Retina (tissue), 1 donor: ENCODE measurements at regions not wholly inside any gene's neighbourhood (a gene's known extent, or its start where the extent isn't known, plus 50 kb on each side); places are given as distances from the start of the nearest gene placed in this dataset.

Experiments
- DNase-seq: peaks from one replicate; pipeline ENCODE4 v3.0.0-alpha.2; 2016

- DNase-seq = no peak
These were observed 101.3 kb downstream of the NUDT12 start for GRCh38 chr5:103461243-103461642.

DNA sequence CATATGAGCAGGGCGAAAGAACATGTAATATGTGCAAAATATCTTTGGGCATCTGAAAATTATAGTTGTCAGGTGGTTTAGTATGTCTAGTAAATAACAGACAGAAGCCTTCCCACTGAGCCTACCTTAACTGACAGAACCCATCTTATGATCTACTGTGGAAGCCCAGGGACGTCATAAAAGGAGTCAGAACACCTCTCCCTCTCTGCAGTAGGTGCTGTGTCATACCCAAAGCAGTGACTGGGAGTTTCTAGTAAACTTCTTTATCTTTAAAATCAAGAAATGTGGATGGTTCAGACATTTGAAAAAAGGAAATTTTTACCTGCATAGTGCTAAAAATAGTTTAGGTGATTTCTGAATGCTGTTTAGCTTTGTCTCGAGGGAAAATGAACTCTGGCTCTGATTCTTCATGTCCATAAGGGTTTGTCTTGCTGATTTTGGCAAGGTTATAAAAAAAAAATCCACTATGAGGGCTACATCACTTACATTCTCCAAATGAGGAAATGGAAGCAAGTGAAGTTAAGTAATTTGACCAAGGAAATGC is 104.0 kb downstream of the NUDT12 start:
- no peak for DNase-seq

DNA sequence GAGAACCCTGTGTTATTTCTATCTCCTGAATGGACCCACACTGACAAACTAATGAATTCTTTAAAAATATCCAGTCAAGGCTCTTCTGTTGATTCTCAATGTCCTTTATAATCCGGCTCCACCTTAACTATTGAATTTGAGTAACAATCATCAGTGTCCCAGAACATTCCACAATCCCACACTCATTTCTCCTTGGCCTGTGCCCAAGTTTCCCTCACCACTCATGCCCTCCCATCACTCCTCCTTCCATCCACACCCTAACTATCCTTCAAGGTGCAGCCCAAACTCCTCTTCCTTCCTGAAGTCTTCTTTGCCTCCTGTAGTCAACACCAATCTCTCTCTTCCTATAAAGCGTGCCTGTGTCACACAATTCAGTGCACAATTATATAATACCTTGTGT is 106.1 kb downstream of the NUDT12 start:
- no peak for DNase-seq

GRCh38 chr5:103455796-103456195 is 106.8 kb downstream of the NUDT12 start:
- no peak for DNase-seq

GRCh38 chr5:103454770-103455169 is 107.8 kb downstream of the NUDT12 start:
- no peak for DNase-seq

- no peak for DNase-seq
These were observed 109.9 kb downstream of the NUDT12 start for GRCh38 chr5:103452666-103453065.

- no peak for DNase-seq
These were observed 110.5 kb downstream of the NUDT12 start for GRCh38 chr5:103452089-103452488.

GRCh38 chr5:103451261-103451660 is 111.3 kb downstream of the NUDT12 start:
- no peak for DNase-seq

- DNase-seq = no peak
These were observed 112.1 kb downstream of the NUDT12 start for GRCh38 chr5:103450333-103451061.

DNA sequence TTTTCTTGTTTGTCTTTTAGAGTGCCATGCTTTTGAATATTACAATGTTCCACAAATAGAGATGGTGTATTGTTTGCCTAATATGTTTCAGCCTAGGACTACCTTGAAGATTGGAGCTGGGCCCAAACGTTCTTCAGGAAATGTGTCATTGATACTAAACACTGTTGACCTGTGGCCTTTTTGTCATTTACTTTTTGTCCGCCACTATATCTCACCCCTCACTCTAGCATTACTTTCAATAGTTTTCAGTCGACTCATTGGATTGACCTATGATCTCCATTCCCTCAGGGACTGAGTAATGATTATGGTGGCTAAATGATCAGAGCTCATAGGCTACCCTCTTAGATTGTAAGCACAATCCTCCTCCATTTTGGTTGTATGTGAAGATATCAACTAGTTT is 115.8 kb downstream of the NUDT12 start:
- no peak for DNase-seq

GRCh38 chr5:103445426-103446035 is 117.1 kb downstream of the NUDT12 start:
- DNase-seq = no peak

DNA sequence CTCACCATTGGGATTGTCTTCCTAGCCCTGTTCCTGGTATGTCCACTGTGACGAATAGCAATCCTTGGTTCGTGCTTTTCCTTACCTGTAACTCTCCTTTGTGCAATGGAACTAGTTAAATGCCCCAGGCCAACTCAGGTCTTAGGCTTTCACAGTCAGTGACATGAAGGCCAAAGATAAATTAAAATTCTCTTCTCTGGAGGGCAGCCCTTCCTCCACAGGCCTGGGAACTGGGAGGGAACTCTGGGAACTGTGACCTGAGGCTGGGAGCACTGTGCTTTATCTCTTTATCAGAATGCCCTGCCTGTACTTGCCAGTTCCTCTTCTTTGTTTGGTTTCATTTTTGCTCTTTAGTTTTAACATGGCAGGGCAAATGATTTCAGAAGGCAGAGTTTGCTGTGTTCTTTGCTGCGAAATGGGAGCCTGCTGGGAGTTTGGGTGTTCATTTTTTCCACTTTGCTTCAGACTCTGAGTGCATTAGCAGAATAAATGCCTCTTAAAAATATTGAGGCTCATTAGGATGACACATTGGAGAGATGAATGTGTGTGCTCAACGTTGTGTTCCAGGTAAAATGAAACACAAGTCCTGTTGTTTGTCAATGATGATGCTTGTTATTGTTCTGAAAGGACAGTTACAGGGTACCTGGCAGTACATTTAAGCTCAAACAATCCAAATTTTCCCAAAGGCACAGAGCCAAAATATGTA is 118.1 kb downstream of the NUDT12 start:
- DNase-seq = no peak

GRCh38 chr5:103442750-103443149 is 119.8 kb downstream of the NUDT12 start:
- no peak for DNase-seq

DNA sequence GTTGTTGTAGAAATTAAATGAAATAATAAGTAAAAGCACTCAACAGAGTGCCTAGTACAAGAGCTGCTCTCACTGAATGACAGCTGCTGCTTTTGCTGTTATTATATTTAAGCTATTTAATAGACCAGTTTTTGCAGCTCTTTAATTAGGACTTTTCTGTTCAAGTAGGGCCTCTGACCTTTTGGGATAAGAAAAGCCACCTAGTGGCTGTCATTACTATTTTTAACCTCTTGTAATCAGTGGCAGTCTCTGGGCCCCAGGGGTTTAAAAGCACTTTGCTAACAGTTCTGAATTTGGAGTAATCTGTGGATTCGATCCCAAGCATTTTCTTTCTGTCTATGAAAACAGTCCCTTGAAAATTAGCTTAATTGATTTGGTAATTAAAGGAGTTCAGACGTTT is 121.1 kb downstream of the NUDT12 start:
- no peak for DNase-seq

DNA sequence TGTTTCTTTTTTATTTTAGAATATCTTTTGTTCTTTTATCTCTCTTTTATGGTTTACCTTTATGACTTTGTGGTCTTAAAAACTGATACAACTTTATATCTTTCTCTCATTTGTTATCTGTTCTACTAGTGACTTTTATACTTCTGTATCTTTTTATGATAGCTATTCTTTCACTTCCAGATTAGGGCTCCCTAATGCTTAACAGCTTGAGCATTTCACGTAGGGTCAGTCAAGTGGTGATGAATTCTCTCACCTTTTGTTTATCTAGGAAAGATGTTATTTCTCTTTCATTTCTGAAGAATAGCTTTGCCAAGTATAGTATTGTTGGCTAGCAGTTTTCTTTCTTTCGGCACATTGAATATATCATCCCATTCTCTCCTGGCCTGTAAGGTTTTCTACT is 123.6 kb downstream of the NUDT12 start:
- no peak for DNase-seq

GRCh38 chr5:103436656-103437055 is 125.9 kb downstream of the NUDT12 start:
- no peak for DNase-seq

DNA sequence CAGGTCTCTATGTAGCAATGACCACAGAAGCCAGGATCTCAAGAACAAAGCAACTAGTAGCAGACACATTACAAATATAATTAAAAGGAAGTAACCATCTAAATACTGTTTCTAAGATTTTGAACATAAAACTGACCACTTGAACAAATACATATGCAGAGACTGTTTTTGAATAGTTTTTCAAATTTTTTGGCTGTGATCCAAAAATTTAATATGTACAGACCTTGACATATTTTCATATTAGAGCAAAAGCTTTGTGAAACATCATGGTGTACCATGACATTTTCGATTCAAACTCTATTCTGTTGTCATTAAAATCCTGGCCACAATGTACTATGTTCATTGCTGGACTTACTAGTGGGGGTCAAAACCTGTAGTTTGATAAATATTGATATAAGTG is 126.5 kb downstream of the NUDT12 start:
- DNase-seq = no peak

GRCh38 chr5:103435136-103435889 is 127.3 kb downstream of the NUDT12 start:
- DNase-seq = no peak

DNA sequence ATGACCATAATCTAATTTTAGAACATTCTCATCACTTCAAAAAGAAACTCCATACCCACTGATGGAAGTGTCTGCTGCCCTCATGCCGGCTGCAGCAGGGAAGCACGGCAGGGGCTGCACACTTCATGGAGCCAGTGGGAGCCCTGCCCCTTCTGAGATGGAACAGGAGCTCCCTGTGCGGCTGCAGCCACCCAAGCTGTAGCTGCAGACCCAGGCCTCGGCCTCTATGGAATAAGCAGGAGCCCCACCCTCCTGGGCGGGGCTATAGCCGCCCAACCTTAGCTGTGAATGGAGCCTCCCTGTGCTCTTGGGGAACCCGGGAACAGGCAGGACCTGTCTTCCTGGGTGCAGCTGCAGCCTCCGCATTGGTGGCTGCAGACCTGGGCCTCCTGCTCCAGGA is 128.5 kb downstream of the NUDT12 start:
- DNase-seq = no peak

GRCh38 chr5:103433211-103433610 is 129.4 kb downstream of the NUDT12 start:
- no peak for DNase-seq

GRCh38 chr5:103428923-103429322 is 133.7 kb downstream of the NUDT12 start:
- DNase-seq = no peak

DNA sequence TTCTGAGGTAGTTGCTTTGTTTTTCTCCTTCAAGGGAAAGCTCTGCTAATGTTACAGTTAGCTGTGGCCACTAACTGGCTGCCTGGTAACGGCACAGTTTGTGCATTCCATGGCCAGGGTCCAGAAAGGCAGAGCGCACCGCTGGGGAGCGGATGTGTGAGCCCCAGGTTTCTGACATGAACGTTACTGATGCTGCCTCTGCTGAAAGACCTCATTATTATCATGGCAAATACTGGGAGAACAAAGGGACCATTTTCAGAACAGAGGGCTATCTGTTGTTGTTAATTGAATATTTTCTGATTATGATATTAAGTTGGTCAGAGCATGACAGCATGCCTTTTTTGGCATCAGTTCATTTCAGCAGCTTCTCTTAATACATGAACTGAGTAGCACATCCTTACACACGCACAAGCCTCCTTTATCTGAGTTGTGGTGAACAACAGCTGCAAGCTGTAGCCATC is 134.1 kb downstream of the NUDT12 start:
- peak; percentile 74 for DNase-seq

GRCh38 chr5:103427326-103427725 is 135.3 kb downstream of the NUDT12 start:
- DNase-seq = no peak
